A204.1 (cell line): ENCODE measurements at regions not wholly inside any gene's neighbourhood (a gene's known extent, or its start where the extent isn't known, plus 50 kb on each side); places are given as distances from the start of the nearest gene placed in this dataset.
"Not testable (repeated sequence)": the region's sequence is repeated elsewhere in the genome, so short reads cannot be mapped to it uniquely, and the experiment has no call there.

ENCODE experiments used
- FAIRE-seq: peaks from 2 replicates; lab custom pipeline; 2012; peaks lifted over from hg19 to GRCh38; lab: Jason Lieb, UNC

DNA sequence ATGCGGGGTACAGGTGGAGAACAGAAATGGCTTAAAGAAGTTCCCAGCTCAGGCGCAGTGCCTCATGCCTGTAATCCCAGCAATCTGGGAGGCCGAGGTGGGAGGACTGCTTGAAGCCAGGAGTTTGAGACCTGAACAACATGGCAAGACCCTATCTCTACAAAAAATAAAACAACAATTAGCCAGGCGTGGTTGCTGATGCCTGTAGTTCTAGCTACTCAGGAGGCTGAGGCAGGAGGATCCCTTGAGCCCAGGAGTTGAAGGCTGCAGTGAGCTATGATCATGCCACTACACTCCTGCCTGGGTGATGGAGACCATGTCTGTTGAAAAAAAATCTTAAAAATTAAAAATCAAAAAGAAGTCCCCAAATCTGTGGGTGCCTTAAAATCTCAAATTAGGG is 228.3 kb upstream of the WSB1 start:
- FAIRE-seq, result no peak

DNA sequence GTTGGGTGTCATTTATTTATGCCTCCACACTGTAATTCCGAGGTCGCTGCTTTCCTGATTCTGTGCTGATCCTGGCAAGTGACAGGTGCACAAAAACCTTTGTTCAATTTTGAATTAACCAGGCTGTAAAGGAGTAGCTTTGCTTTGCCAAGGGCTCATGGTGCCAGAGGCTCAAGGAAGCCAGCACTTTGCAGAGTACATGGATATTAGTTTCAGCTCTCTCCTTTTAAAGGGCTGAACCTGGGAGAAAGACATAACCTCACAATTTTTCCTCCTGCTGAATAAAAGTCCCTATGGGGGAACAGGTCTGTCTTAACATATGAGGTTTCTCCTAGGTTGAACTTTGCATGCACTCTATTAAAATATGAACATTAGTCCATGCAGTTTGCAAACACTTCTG is 227.6 kb upstream of the WSB1 start:
- no peak for FAIRE-seq

DNA sequence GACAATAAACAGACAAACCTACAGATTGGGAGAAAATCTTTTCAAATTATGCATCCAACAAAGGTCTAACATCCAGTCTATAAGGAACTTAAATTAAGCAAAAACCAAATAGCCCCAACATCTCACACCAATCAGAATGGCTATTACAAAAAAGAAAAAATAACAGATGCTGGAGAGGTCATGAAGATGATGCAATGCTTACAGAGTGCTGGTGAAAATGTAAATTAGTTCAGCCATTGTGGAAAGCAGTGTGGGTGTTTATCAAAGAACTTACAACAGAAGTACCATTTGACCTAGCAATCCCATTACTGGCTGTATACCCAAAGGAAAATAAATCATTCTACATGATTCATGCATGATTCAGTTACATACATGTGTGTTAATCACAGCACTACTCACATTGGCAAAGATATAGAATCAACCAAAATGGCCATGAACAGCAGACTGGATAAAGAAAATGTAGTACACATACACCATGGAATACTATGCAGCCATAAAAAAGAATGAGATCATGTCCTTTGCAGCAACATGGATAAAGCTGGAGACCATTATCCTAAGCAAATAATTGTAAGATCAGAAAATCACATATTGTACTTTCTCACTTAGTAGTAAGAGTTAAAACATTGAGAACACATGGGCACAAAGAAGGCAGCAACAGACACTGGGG is 223.9 kb upstream of the WSB1 start:
- FAIRE-seq, result no peak

DNA sequence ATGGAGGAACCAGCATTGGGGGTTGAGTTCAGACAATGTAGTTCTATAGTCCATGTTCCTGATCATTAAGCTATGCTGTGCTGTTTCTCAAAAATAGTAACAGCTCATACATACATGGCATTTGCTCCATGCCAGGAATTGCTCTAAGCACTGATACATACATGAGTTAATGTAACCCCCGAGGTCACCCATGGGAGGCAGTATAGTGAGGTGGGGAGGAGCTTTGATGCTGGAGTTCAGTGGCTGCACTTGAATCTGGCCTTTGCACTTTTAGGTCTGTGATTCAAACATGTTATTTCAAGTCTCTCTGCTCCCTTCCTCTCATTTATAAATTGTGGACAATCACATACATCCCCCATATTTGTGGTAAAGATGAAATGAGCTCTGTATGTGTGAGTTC is 223.1 kb upstream of the WSB1 start:
- FAIRE-seq, result no peak

DNA sequence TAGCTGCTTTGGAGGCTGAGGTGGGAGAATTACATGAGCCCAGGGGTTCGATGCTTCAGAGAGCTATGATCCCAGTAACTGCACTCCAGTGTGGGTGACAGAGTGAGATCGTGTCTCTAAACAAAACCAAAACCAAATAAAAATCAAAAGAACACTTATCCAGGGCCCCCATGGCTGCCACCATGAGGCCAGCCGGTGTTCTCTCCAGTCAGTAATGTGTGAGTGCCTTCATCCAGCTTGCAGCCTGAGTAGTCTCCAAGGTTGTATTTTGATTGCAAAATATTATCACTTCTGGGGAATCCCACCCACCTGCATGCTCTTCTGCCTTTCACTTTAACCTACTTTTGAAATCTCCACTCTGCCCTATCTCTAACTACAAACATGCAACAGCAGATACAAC is 221.0 kb upstream of the WSB1 start:
- FAIRE-seq, result no peak

DNA sequence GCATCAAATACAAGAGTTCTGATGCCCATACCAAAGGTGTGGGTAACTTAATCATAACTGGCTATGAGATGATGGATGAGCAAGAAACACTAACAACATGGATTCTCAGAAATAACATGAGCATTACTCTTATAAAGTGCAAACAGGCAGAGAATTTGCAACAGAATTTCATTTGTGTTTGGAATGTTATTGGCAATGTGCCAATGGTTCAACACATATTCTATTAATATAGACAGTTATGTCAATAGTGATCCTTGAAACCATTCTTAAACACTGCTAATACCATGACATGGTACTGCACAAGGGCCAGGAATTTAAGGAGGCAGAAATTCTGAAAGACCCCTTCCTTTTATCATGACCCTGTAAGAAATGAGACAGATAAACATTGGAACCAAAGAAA is 217.1 kb upstream of the WSB1 start:
- FAIRE-seq, result no peak

DNA sequence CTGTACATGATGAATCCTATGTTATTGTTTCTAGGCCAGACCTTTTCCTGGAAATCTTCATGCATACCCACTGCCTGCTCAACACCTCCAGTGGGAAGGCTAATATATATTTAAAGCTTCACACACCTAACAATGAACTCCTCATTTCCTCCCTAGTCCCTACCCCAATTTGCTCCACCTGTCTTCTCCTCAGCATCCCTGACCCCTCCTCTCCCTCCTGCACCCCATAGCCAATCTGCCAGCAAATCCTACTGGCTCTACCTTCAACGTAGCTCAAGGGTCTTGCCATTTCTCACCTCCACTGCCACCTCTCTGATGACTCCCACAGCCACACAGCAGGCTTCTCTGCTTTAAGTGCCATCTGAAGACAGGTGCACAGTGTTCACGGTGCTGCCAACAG is 215.6 kb upstream of the WSB1 start:
- no peak for FAIRE-seq

DNA sequence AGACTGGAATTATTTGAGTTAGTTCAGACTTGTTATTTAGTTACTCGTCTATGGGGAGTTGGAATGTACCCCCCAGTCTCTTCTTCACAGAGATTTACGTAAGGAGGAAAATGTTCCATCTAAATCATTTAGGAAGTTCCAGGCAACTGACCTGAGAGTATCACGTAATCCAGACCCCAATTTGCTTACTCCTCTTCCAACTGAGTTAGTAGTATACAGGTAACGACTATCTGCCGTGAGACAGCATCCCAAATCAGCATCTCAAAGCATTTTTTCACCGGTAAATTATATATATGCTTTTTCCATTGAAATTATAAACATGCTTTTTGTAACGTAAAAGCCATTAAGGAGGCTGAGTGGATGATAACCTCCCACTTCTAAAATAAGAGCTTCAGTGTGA is 214.3 kb upstream of the WSB1 start:
- FAIRE-seq, result no peak

DNA sequence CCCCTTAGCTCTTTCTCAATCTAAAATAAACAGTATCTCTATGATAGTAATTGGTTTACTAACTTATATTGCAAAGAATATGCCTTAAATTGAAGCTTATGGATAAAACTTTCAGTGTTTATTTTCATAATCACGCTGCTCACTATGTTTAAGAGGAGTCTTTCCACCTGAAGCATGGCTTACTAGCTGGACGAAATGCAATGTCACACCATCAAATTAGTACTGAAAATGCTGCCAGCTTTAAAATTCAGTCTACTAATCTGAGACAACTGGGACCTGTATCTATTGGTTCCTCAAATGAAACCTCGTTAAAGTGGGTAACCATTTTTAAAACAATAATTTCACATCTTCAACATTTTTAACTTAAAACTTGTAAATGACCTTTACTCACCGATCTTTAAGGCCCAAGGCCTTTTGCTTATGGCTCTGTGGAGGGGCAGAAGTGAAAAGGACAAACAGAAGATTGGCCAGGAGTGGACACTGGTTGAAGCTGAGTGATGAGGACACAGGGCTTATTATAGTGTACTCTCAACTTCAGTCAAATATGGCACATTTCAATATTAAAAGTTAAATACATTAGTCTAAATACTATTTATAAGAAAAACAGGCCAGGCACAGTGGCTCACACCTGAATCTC is 212.8 kb upstream of the WSB1 start:
- FAIRE-seq, result no peak

DNA sequence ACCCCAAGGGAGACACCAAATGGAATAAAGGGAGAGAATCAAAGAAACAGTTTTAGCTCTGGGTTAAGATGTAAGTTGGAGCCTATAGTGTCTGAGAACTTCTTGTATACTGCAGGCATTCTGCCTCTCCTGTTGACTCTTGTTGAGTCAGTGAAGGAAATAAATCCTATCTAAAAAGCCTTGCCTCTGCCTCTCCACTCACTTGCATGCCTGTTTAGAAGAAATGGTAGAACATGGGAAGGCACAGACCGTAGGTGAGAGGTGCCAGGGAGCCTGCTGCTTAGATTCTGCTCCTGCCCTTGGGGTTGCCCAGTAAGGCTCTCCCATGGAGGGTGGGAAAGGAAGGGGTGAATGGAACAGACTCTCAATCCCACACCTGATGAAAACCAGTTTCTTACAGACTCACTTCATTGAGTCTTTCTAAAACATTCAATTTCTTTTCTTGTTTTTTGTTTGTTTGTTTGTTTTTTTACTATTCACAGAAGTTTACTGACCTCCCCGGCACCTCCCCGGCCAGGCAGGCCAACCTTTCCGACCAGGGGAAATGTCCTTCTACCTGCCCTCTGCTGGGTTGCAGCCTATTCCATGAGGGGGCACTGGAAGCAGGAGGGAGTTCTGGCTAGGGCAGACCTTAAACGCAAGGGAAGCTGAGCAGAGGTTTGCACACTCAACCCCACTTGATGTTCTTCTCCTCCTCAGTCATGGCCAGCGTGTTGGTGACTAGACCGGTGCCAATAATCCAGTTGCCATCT is 211.7 kb upstream of the WSB1 start:
- no peak for FAIRE-seq

DNA sequence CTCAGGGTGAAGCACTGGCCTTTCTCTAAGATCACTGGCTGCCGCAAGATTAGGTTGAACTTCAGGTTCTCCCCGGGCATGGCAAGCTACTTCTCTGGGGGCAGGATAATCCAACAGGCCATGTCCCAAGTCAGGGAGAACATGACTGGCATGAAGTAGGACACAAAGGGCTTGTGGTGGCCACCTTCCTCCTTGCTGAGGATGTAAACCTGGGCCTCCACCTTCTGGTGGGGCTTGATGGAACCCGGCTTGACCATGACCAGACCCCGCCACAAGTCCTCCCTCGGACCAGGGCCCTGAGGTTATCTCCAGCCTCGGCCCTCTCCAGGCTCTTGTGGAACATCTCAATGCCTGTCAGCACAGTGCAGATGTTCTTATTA is 211.1 kb upstream of the WSB1 start:
- FAIRE-seq, result no peak

DNA sequence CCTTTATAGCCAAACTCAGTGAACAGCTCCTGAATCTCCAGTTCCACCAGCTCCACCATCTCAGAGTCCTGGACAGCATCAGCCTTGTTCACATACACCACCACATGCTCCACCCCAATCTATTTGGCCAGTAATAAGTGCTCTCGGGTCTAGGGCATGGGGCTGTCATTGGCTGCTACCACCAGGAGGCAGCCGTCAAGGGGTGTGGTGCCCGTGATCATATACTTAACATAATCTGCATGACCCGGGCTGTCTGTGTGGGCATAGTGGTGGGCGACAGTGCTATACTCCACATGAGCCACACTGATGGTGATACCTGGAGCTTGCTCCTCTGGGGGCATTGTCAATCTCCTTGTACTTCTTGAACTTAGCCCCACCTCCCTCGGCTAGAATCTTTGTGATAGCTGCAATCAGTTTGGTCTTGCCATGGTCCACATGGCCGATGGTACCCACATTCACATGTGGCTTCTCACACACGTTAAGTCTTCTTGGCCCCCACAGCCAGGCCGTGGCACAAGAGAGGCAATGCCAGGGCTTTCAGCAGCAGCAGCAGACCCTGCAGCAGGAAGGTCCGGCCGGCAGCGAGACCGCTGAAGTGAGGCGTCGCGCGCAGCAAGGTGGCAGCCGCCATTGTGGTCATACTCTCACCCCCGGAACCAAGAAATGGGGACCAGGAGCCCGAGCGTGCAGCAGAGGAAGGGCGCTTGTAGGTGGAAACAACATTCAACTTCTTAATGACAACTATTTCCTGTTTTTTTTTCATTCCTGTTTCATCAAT is 210.3 kb upstream of the WSB1 start:
- FAIRE-seq, result no peak

DNA sequence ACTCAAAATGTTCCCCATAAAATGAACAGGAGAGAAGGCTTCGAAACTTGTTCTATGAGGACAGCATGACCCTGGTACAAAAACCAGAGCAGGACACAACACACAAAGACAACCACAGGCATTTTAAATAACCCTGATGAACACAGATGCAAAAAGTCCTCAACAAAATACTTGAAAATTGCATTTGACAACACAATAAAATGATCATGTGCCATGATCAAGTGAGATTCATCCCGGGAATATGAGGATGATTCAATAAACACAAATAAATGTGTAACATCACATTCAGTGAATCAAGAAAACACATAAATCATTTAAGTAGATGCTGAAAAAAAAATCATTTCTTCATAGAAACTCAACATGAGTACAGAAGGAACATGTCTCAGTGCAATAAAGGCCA is 208.4 kb upstream of the WSB1 start:
- FAIRE-seq, result no peak

DNA sequence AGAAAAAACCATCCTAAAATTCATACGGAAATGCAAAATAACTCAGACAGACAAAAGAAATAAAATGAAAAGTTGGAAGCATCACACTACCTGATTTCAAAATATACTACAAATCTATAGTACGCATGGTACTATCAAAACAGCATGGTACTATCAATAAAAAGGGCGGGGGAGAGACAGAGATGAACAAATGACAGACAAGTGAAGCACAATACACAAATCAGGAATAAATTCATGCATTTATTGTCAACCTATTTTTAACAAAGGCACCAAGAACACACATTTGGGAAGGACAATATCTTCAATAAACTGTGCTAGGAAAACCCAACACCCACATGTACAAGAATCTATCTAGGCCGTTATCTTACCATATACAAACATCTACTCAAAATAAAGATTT is 207.4 kb upstream of the WSB1 start:
- FAIRE-seq, result no peak

DNA sequence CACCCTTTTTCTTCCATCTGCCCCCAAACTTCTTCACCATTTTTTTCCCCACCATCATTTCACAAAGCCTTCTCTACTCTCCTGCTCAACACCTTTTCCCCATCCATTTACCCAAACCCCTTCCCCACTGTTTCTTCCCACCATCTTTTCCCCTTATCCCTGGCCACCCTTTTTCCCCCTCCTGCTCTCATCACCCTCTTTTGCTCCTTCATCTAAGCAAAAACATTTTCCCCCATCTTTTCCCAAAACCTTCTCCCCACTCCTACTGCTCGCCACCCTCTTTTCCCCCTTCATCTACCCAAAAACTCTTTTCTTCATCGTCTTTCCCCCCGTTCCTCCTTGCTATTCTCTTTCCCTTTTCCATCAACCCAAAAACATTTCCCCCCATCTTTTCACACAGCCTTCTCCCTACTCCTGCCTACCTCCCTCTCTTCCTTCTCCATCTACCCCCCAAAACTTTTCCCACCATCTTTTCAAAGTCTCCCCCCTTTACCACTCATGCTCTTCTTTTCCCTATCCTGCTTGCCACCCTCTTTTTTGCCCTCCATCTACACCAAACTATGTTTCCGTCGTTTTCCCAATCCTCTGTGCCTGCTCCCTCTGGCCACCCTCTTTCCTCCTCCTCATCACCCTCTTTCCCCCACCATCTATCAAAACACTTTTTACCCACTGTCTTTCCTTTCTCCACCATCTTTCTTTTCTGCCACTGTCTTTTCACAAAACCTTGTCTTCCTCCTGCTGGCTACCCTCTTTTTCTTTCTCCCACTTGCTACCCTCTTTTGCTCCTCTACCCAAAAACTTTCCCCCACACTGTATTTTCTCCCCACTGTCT is 205.8 kb upstream of the WSB1 start:
- FAIRE-seq, result no peak

DNA sequence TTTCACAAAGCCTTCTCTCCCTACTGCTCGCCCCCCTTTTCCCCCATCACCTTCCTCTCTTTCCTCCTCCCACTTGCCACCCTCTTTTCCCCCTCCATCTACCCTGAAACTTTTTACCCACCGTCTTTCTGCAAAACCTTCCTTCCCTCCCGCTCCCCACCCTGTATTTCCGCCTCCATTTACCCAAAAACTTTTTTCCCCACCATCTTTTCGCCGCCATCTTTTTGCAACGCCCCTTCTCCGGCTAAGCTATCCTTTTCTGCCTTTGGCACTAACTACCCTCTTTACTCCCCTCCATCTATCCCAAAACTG is 205.2 kb upstream of the WSB1 start:
- no peak for FAIRE-seq

DNA sequence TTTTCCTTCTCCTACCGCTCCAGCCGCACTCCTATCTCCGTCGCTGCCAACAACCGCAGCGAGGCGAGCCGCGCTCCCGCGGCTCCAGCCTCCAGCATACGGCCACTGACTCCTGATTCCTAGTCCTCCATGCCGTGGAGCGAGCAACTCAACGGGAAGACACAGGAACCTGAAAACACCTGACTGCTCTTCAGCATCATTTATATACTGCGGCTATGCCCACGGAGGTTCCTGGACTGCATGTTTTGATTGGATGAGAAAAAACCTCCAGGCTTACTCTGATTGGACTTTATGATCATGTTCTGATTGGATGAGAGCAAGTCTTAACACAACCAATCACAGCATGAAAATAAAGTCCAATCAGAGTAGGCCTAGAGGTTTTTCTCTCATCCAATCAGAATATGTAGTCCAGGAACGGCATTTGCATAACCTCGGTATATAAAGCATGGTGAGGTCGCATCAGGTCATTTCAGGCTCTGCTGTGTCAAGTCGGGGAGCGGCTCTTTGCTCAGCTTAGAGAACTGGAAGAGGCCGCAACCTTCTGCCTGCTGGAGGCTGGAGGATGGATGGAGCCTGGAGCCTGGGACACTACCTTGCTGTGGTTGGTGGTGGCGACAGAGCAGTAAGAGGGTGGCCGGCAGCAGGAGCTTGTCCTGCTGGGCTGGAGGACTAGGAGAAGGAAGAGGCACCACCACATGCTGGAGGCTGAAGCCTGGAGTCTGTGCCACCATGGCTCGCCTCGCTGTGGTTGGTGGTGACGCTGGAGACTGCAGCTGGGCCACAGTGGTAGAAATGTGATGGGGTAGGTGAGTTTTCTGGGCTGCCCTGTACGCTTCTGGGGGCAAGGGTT is 204.6 kb upstream of the WSB1 start:
- not testable (repeated sequence) for FAIRE-seq

DNA sequence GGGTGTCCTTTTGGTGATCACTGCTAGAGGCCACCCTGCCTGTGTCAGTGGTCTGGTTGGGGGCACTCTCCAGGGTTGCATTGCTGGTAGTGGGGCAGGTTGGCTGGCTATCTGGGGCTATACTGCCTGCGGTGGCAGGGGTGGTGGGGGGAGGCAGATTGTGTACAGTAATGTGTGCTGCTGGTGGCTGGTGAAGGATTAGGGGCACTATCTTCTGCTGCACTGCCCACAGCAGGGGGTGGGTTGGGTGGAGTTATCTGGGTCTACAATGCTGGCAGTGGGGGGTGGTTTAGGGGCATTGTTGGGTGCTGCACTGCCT is 204.0 kb upstream of the WSB1 start:
- no peak for FAIRE-seq

DNA sequence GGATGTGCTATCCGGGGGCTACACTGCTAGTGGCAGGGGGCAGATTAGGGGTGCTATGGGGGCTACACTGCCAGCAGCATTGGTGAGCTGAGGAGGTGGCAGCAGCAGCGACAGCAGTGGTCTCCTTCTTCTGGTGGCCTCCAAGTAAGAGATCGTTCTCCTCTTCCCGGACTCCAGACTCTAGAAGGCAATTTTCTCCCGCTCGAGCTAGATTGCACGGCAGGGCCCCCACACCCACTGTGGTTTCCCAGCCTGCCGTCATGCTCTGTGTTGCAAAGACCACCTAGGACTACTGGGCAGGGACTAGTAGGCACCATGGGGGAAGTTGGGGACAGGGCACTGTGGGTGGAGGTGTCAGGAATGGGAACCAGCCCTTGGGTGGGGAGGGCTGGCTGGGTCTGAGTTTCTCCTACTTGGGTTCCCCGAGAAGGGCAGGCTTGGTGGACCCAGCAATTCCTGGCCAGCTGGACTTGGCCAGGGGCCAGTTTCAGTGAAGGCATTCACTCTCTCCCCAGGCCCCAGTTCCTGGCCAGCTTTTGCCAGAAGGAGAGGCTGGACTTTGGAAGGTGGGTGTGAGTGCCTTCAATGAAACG is 203.4 kb upstream of the WSB1 start:
- FAIRE-seq, result not testable (repeated sequence)

DNA sequence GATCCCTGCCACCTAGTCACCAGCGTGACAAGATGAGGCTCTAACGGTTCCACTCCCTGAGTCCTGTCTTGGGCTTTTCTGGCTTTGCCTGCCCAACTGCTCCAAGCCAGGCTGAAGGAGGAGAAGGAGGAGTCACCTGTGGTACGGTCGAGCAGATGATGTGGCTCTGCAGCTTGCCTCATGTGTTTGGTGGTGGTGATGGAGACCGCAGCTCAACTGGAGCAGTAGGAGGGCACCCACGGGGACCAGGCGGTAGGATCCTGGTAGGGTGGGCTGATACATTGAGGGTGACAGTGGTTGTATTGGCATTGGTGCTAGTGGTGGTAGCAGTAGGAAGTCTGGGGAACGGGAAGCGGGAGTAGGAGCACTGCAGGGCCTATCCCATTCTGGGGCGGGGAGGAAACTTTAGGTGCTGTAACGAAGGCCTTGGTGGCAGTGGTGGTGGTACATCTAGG is 202.8 kb upstream of the WSB1 start:
- FAIRE-seq, result no peak

DNA sequence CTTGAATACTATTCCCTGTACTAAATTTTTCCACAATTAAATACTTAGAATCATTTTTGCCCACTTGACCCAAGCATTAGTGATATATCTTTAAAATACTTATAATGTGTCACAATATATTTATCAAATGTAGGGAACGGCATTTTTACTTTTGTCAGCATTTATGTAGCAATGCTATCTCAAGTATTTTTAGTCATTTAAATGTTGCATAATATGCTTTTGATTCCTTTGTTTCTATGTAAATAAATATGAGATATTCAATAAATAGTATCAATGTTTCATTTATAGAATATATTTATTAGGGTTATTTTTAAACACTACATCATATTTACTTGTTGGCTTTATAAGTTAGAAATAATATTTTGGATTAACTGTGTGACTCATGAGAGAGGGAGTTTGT is 199.7 kb upstream of the WSB1 start:
- peak; percentile 70 for FAIRE-seq
